Neural progenitor cell (in vitro differentiated cells): ENCODE measurements at regions not wholly inside any gene's neighbourhood (a gene's known extent, or its start where the extent isn't known, plus 50 kb on each side); places are given as distances from the start of the nearest gene placed in this dataset.

Experiments used
- DNase-seq: peaks from one replicate; pipeline ENCODE4 v3.0.0-alpha.2; 2016; ENCODE audit warnings: low spot score
- H2AFZ ChIP-seq: fragments of 200-600 bp; sonication (generic); replicated peaks from 2 replicates; pipeline ENCODE4 v1.6.1; 2016; ENCODE audit warnings: antibody characterized with exemption
- H3F3A ChIP-seq: fragments of 200-600 bp; sonication (generic); 2 replicates; pipeline ENCODE4 v1.6.1; 2016; ENCODE audit warnings: antibody characterized with exemption, low read depth
- H3K27ac ChIP-seq: fragments of 200-600 bp; sonication (generic); 2 replicates; pipeline ENCODE4 v1.5.1; 2016; ENCODE audit warnings: mild to moderate bottlenecking
- H3K27me3 ChIP-seq: fragments of 200-600 bp; sonication (generic); 2 replicates; pipeline ENCODE4 v1.6.1; 2016; ENCODE audit warnings: mild to moderate bottlenecking, moderate library complexity
- H3K36me3 ChIP-seq: fragments of 200-600 bp; sonication (generic); 2 replicates; pipeline ENCODE4 v1.5.1; 2016
- H3K4me1 ChIP-seq: fragments of 200-600 bp; sonication (generic); 2 replicates; pipeline ENCODE4 v1.6.1; 2016; ENCODE audit warnings: mixed run types
- H3K4me2 ChIP-seq: fragments of 200-600 bp; sonication (generic); 2 replicates; pipeline ENCODE4 v1.6.1; 2016
- H3K4me3 ChIP-seq: fragments of 200-600 bp; sonication (generic); 2 replicates; pipeline ENCODE4 v1.5.1; 2016
- H3K79me2 ChIP-seq: fragments of 200-600 bp; sonication (generic); 2 replicates; pipeline ENCODE4 v1.6.1; 2016; ENCODE audit warnings: low read depth
- H3K9ac ChIP-seq: fragments of 200-600 bp; sonication (generic); 2 replicates; pipeline ENCODE4 v1.6.1; 2016
- H3K9me3 ChIP-seq: fragments of 200-600 bp; sonication (generic); 2 replicates; pipeline ENCODE4 v1.5.1; 2016; ENCODE audit warnings: low read depth
- H4K20me1 ChIP-seq: fragments of 200-600 bp; sonication (generic); 2 replicates; pipeline ENCODE4 v1.6.1; 2016; ENCODE audit warnings: low read depth
- H3K27ac Mint-ChIP-seq: 3 replicates; pipeline ENCODE4 v1.8.0; 2021; ENCODE audit warnings: mixed read lengths
- H3K27me3 Mint-ChIP-seq: 2 replicates; pipeline ENCODE4 v1.8.0; 2022; ENCODE audit warnings: low read depth, mild to moderate bottlenecking, inconsistent platforms, moderate library complexity, mixed read lengths; ENCODE audit not compliant: insufficient read depth
- H3K36me3 Mint-ChIP-seq: 3 replicates; pipeline ENCODE4 v1.8.0; 2021; ENCODE audit warnings: mixed read lengths
- H3K4me1 Mint-ChIP-seq: 3 replicates; pipeline ENCODE4 v1.8.0; 2021; ENCODE audit warnings: mixed read lengths
- H3K4me3 Mint-ChIP-seq: 3 replicates; pipeline ENCODE4 v1.8.0; 2021; ENCODE audit warnings: mild to moderate bottlenecking, moderate library complexity, mixed read lengths
- H3K9me3 Mint-ChIP-seq: 3 replicates; pipeline ENCODE4 v1.8.0; 2020; ENCODE audit warnings: mixed read lengths
- EZH2 ChIP-seq: fragments of 200-600 bp; sonication (generic); IDR thresholded peaks from 2 replicates; pipeline ENCODE4 v1.6.1; 2017; ENCODE audit warnings: antibody characterized with exemption, mild to moderate bottlenecking, moderate library complexity
- EZH2phosphoT487 ChIP-seq: fragments of 200-600 bp; sonication (generic); IDR thresholded peaks from 2 replicates; pipeline ENCODE4 v1.6.1; 2017; ENCODE audit warnings: antibody characterized with exemption
- TF ChIP-seq, protein P1 (sequence below): fragments of 200-600 bp; sonication (generic); IDR thresholded peaks from 2 replicates; pipeline ENCODE4 v1.5.1; 2017; ENCODE audit warnings: antibody characterized with exemption, mild to moderate bottlenecking

DNA sequence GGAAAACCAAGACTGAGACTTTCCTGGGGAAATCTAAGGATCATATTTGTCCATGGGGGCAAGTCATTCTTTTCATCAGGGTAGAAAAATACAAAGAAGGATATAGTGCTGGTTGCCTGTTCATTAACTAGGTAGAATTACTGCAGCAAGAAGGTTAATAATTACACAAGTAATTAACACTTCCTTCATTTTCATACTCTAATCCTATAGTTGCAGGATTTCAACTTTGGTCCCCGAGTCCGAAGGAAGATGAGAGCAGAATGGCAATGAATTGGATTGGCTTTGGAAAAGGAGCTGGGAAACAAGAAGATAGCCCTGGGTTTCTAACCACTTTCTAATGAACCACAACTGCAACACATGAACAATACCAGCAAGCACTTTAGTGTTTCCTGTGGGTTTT is 199.2 kb upstream of the ESRRG start:
- H3K4me1 Mint-ChIP-seq = peaks cover 39% of the 10 kb centered on the region
- no peak overlapping the region for H3K4me3 ChIP-seq
- H3K79me2 ChIP-seq = no peaks in the 10 kb centered on the region
- TF ChIP-seq, protein P1, sequence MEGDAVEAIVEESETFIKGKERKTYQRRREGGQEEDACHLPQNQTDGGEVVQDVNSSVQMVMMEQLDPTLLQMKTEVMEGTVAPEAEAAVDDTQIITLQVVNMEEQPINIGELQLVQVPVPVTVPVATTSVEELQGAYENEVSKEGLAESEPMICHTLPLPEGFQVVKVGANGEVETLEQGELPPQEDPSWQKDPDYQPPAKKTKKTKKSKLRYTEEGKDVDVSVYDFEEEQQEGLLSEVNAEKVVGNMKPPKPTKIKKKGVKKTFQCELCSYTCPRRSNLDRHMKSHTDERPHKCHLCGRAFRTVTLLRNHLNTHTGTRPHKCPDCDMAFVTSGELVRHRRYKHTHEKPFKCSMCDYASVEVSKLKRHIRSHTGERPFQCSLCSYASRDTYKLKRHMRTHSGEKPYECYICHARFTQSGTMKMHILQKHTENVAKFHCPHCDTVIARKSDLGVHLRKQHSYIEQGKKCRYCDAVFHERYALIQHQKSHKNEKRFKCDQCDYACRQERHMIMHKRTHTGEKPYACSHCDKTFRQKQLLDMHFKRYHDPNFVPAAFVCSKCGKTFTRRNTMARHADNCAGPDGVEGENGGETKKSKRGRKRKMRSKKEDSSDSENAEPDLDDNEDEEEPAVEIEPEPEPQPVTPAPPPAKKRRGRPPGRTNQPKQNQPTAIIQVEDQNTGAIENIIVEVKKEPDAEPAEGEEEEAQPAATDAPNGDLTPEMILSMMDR = no peak
- TF ChIP-seq EZH2phosphoT487 (no peak), EZH2 (no peak)
- H3K4me1 ChIP-seq = peaks cover 30% of the 10 kb centered on the region
- no peaks in the 10 kb centered on the region for H3K9me3 ChIP-seq
- no peaks in the 10 kb centered on the region for H3K9me3 Mint-ChIP-seq
- no peaks in the 10 kb centered on the region for H3K27me3 ChIP-seq
- peaks cover 10% of the 10 kb centered on the region for H3F3A ChIP-seq
- H4K20me1 ChIP-seq = no peaks in the 10 kb centered on the region
- H3K27ac Mint-ChIP-seq = no peak overlapping the region
- no peak overlapping the region for H3K9ac ChIP-seq
- no peaks in the 10 kb centered on the region for H3K36me3 ChIP-seq
- no peak overlapping the region for H3K4me2 ChIP-seq
- H3K36me3 Mint-ChIP-seq = no peaks in the 10 kb centered on the region
- H2AFZ ChIP-seq = no peak overlapping the region
- H3K4me3 Mint-ChIP-seq = no peak overlapping the region
- H3K27me3 Mint-ChIP-seq = peaks cover 5% of the 10 kb centered on the region
- DNase-seq = no peak
- H3K27ac ChIP-seq = no peak overlapping the region

- TF ChIP-seq EZH2 (no peak), EZH2phosphoT487 (no peak)
- TF ChIP-seq, protein P1 = no peak
- Mint-ChIP-seq H3K4me1 (peaks cover 39% of the 10 kb centered on the region), H3K9me3 (no peaks in the 10 kb centered on the region), H3K4me3 (no peak overlapping the region), H3K36me3 (no peaks in the 10 kb centered on the region), H3K27ac (no peak overlapping the region), H3K27me3 (peaks cover 6% of the 10 kb centered on the region)
- no peak overlapping the region for H3K4me2 ChIP-seq
- no peak overlapping the region for H3K27ac ChIP-seq
- no peak for DNase-seq
- H2AFZ ChIP-seq = no peak overlapping the region
- no peaks in the 10 kb centered on the region for H3K36me3 ChIP-seq
- H3K4me1 ChIP-seq = peaks cover 25% of the 10 kb centered on the region
- peaks cover 5% of the 10 kb centered on the region for H3F3A ChIP-seq
- no peaks in the 10 kb centered on the region for H4K20me1 ChIP-seq
- H3K9ac ChIP-seq = no peak overlapping the region
- H3K79me2 ChIP-seq = no peaks in the 10 kb centered on the region
- H3K9me3 ChIP-seq = no peaks in the 10 kb centered on the region
- no peaks in the 10 kb centered on the region for H3K27me3 ChIP-seq
- H3K4me3 ChIP-seq = no peak overlapping the region
Measured at GRCh38 chr1:216921866-216922265, 198.6 kb upstream of the ESRRG start.

DNA sequence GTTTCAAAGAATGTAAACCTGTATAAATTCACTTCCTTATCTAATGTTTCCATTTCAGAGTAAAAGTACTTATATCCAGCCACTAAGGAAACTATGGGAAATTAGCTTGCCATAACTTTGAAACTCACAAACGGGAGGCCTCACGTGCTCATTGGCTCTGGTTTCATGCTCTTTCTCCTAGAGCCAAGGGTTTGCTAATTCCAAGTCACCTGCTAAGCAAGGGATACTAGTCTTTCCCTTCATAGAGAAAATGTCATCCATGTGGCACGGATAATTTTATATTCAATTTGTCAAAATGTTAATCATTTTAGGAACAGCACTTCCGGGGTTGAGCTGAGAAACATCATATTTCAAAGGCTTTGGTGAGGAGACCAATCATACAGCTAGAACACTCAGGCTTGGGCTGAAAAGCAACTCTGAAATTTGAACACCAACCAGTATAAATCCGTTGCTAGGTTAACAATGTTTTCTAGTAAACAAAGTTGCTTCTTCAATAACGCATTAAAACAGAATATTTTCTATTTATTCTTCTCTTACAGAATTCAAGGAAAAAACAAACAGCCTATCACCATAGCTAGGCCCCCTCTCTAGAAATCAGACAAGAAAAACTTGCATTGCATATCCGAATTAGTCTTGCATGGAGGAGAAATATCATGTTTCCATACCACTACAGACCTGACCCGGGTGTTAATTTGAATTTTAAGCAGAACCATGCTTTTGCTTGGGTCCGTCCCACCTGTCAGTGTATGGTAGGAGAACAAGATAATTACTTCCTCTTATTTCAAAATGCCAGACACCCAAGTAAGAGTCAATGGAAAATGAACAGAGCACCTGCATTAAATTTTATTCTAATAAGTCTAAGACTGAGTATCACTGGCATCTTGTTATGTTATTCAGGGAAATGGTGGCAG is 196.1 kb upstream of the ESRRG start:
- no peak for DNase-seq
- Histone ChIP-seq H3K79me2 (no peaks in the 10 kb centered on the region), H3F3A (no peaks in the 10 kb centered on the region), H3K9ac (no peak overlapping the region), H3K27me3 (no peaks in the 10 kb centered on the region), H3K9me3 (no peaks in the 10 kb centered on the region), H2AFZ (no peak overlapping the region), H3K4me3 (no peak overlapping the region), H3K4me1 (peaks cover 18% of the 10 kb centered on the region), H3K27ac (no peak overlapping the region), H3K36me3 (no peaks in the 10 kb centered on the region), H4K20me1 (no peaks in the 10 kb centered on the region), H3K4me2 (no peak overlapping the region)
- H3K27ac Mint-ChIP-seq = no peak overlapping the region
- TF ChIP-seq, protein P1 = no peak
- TF ChIP-seq EZH2 = no peak
- TF ChIP-seq EZH2phosphoT487 = no peak
- H3K4me3 Mint-ChIP-seq = no peak overlapping the region
- no peaks in the 10 kb centered on the region for H3K9me3 Mint-ChIP-seq
- H3K4me1 Mint-ChIP-seq = peaks cover 30% of the 10 kb centered on the region
- H3K36me3 Mint-ChIP-seq = no peaks in the 10 kb centered on the region
- peaks cover 6% of the 10 kb centered on the region for H3K27me3 Mint-ChIP-seq
